Mucosa of gallbladder (tissue), 1 donor: ENCODE measurements at regions not wholly inside any gene's neighbourhood (a gene's known extent, or its start where the extent isn't known, plus 50 kb on each side); places are given as distances from the start of the nearest gene placed in this dataset.

Experiments used
- DNase-seq: peaks from one replicate; pipeline ENCODE4 v3.0.0-alpha.2; 2020; ENCODE audit warnings: low spot score
- donor health status: DM: no; HTN: no; CAD: no.

GRCh38 chr12:75974323-75975187, 57.0 kb downstream of the PHLDA1 start:
- no peak for DNase-seq

- DNase-seq = no peak
Observed at GRCh38 chr12:75971253-75971652, 60.3 kb downstream of the PHLDA1 start.

- no peak for DNase-seq
Observed at GRCh38 chr12:75970310-75970709, 61.3 kb downstream of the PHLDA1 start.

- no peak for DNase-seq
Observed at GRCh38 chr12:75969768-75970167, 61.8 kb downstream of the PHLDA1 start.

- no peak for DNase-seq
Observed at GRCh38 chr12:75965661-75966060, 65.9 kb downstream of the PHLDA1 start.

GRCh38 chr12:75964150-75964549, 67.4 kb downstream of the PHLDA1 start:
- DNase-seq = peak; percentile 53

- no peak for DNase-seq
Observed at GRCh38 chr12:75961878-75962277, 69.7 kb downstream of the PHLDA1 start.

GRCh38 chr12:75960954-75961661, 70.5 kb downstream of the PHLDA1 start:
- no peak for DNase-seq

- DNase-seq = peak; percentile 53
Observed at GRCh38 chr12:75960086-75960910, 71.3 kb downstream of the PHLDA1 start.

- DNase-seq = no peak
Observed at GRCh38 chr12:75959506-75959905, 72.1 kb downstream of the PHLDA1 start.

GRCh38 chr12:75959060-75959459, 72.5 kb downstream of the PHLDA1 start:
- no peak for DNase-seq

GRCh38 chr12:75955251-75955650, 76.3 kb downstream of the PHLDA1 start:
- no peak for DNase-seq

- no peak for DNase-seq
Observed at GRCh38 chr12:75954749-75955148, 76.8 kb downstream of the PHLDA1 start.

GRCh38 chr12:75954041-75954440, 77.5 kb downstream of the PHLDA1 start:
- DNase-seq = no peak

- no peak for DNase-seq
Observed at GRCh38 chr12:75953312-75953906, 78.2 kb downstream of the PHLDA1 start.

GRCh38 chr12:75951399-75952278, 79.9 kb downstream of the PHLDA1 start:
- DNase-seq = no peak

- no peak for DNase-seq
Observed at GRCh38 chr12:75947156-75947723, 84.3 kb downstream of the PHLDA1 start.

- DNase-seq = no peak
Observed at GRCh38 chr12:75945581-75945980, 86.0 kb downstream of the PHLDA1 start.

- no peak for DNase-seq
Observed at GRCh38 chr12:75944905-75945432, 86.6 kb downstream of the PHLDA1 start.
